Suprapubic skin (tissue), 4 donors: ENCODE measurements at regions not wholly inside any gene's neighbourhood (a gene's known extent, or its start where the extent isn't known, plus 50 kb on each side); places are given as distances from the start of the nearest gene placed in this dataset.
"Not testable (repeated sequence)": the region's sequence is repeated elsewhere in the genome, so short reads cannot be mapped to it uniquely, and the experiment has no call there.

Experiments
- DNase-seq, 2 donors: peaks; one replicate each; pipeline ENCODE4 v3.0.0-alpha.2; 2019; ENCODE audit warnings: low spot score in 2 of 2
- H3K27ac ChIP-seq: fragments of 200-600 bp; sonication (generic); one replicate; pipeline ENCODE4 v1.5.1; 2019
- H3K27me3 ChIP-seq: fragments of 200-600 bp; sonication (generic); one replicate; pipeline ENCODE4 v1.5.1; 2019
- H3K36me3 ChIP-seq: fragments of 200-600 bp; sonication (generic); one replicate; pipeline ENCODE4 v1.5.1; 2019
- H3K4me1 ChIP-seq: fragments of 200-600 bp; sonication (generic); one replicate; pipeline ENCODE4 v1.5.1; 2019
- H3K4me3 ChIP-seq: fragments of 200-600 bp; sonication (generic); one replicate; pipeline ENCODE4 v1.5.1; 2019; ENCODE audit warnings: mild to moderate bottlenecking
- H3K9me3 ChIP-seq: fragments of 200-600 bp; sonication (generic); one replicate; pipeline ENCODE4 v1.5.1; 2019
- CTCF ChIP-seq, 2 donors: fragments of 200-600 bp in 1 of 2; fragments of 450-650 bp in 1 of 2; sonication (generic) in 1 of 2; IDR thresholded peaks; one replicate each; pipeline ENCODE4 v1.5.1; 2016 to 2019; ENCODE audit warnings: antibody characterized with exemption in 2 of 2, mild to moderate bottlenecking in 1 of 2, moderate library complexity in 1 of 2
- EP300 ChIP-seq: sonication (generic); formaldehyde crosslinking; IDR thresholded peaks from one replicate; pipeline ENCODE4 v1.6.1; 2017; ENCODE audit warnings: antibody characterized with exemption
- POLR2A ChIP-seq, 2 donors: fragments of 450-650 bp; IDR thresholded peaks; one replicate each; pipeline ENCODE4 v1.6.1; 2017; ENCODE audit warnings: antibody characterized with exemption in 2 of 2, mild to moderate bottlenecking in 2 of 2, moderate library complexity in 2 of 2
- POLR2AphosphoS5 ChIP-seq, 3 donors: sonication (generic); formaldehyde crosslinking; IDR thresholded peaks; one replicate each; pipeline ENCODE4 v1.6.1; 2017; ENCODE audit warnings: antibody characterized with exemption in 3 of 3
- WGBS: methylation state at CpG from one replicate; pipeline ENCODE4 v1.1.5; 2018; 5-methylcytosine and 5-hydroxymethylcytosine counted together

- no peak for TF ChIP-seq POLR2A (IDR thresholded peaks at IDR 0.05)
- TF ChIP-seq POLR2AphosphoS5 (IDR thresholded peaks at IDR 0.05): no peak
- TF ChIP-seq EP300: no peak
- no peak for TF ChIP-seq CTCF (IDR thresholded peaks at IDR 0.05)
- H3K4me1 ChIP-seq: no peaks in the 10 kb centered on the region
- H3K36me3 ChIP-seq: no peaks in the 10 kb centered on the region
- H3K4me3 ChIP-seq: no peak overlapping the region
- no peaks in the 10 kb centered on the region for H3K9me3 ChIP-seq
- H3K27me3 ChIP-seq: no peaks in the 10 kb centered on the region
- no peak overlapping the region for H3K27ac ChIP-seq
- DNase-seq: no peak
- whole genome bisulfite sequencing: 82% methylated on average over 2 of the region's 2 CpGs
Observed at GRCh38 chr5:58300346-58300895, 159.5 kb downstream of the PLK2 start.

DNA sequence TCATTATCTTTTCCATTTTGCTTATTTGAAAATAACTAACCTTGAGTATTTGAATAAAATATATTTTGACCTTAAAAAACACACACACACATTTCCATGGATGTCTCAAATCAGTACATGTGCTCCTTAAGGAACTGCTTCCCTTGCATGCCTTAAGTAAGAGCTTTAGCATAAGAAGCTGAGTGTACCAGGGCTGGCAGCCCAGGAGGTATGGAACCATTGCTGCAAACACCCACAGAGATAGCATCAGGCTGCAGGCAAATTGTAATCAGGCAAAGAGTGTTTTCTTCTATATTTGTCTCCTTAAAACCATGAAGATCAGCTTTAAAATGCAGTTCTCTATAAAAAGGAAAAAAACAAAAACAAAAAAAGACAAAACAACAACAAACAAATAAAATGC lies 160.6 kb downstream of the PLK2 start:
- H3K9me3 ChIP-seq: no peaks in the 10 kb centered on the region
- H3K36me3 ChIP-seq: no peaks in the 10 kb centered on the region
- H3K27ac ChIP-seq: no peak overlapping the region
- no peaks in the 10 kb centered on the region for H3K4me1 ChIP-seq
- H3K4me3 ChIP-seq: no peak overlapping the region
- TF ChIP-seq POLR2A (IDR thresholded peaks at IDR 0.05): no peak
- no peak for TF ChIP-seq CTCF (IDR thresholded peaks at IDR 0.05)
- no peak for TF ChIP-seq POLR2AphosphoS5 (IDR thresholded peaks at IDR 0.05)
- TF ChIP-seq EP300: no peak
- DNase-seq: no peak
- H3K27me3 ChIP-seq: no peaks in the 10 kb centered on the region

DNA sequence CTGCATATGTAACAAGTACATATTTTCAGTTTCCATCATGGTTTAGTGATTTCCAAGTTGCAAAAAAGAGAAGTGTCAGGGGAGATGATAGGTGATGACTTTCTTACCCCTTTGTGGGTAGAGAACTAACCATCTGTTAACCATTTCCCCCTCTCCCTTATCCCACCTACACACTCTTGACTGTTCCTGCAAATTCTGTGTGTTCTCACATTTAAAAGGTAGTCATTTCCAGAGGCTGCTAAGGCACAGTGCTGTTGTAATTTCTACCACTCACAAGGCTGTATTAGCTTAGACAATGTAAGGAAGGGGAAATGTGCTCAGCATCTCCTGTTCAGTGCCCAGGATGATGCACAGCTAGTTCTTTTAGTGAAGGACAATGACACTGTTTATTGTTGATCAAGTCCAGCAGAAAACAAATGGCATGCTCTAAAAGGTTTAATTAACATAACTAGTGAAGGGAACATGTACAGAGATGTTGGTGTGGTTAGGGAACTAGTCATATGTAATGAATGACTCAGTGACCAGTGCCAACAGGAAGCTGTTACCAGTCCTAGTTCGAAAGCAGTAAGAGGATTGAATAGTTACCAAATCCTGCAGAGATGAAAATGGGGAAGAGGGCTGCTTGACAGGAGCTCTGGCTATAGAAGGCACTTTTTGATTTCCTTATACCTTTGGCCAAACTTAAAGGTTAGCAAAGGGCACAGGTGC lies 165.1 kb downstream of the PLK2 start:
- WGBS: 23% methylated on average over 1 of the region's 1 CpG
- no peaks in the 10 kb centered on the region for H3K9me3 ChIP-seq
- TF ChIP-seq CTCF (IDR thresholded peaks at IDR 0.05): no peak
- no peak for TF ChIP-seq POLR2A (IDR thresholded peaks at IDR 0.05)
- H3K4me3 ChIP-seq: no peak overlapping the region
- no peaks in the 10 kb centered on the region for H3K36me3 ChIP-seq
- H3K27me3 ChIP-seq: no peaks in the 10 kb centered on the region
- no peak overlapping the region for H3K27ac ChIP-seq
- H3K4me1 ChIP-seq: no peaks in the 10 kb centered on the region
- no peak for DNase-seq

DNA sequence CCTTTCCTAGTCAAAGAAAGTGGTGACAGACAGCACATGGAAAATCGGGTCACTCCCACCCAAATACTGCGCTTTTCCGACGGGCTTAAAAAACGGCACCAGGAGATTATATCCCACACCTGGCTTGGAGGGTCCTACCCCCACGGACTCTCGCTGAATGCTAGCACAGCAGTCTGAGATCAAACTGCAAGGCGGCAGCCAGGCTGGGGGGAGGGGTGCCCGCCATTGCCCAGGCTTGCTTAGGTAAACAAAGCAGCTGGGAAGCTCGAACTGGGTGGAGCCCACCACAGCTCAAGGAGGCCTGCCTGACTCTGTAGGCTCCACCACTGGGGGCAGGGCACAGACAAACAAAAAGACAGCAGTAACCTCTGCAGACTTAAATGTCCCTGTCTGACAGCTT lies 171.6 kb downstream of the PLK2 start:
- not testable (repeated sequence) for H3K4me3 ChIP-seq, H3K27ac ChIP-seq, H3K36me3 ChIP-seq, H3K27me3 ChIP-seq, DNase-seq, H3K9me3 ChIP-seq, H3K4me1 ChIP-seq
- WGBS: 81% methylated on average over 7 of the region's 10 CpGs

DNA sequence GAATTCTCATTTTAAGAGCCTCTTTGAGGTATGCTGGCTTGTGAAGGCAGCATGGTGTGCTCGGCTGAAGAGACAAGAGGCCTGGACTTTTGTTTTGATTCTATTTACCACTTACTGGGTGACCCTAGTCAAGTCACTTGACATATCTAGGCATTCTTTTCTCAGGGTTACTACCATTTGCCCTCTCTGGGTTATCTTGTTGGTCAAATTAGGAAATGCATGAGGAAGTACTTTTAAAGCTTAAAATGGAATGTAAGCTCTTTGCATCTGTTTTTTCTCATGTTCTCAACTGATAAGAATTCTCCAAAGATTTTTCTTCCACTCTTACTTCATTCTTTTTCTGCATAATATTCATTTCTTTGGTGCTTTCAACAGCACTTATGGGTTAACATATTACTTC lies 173.1 kb downstream of the PLK2 start:
- Histone ChIP-seq H3K27ac (no peak overlapping the region), H3K36me3 (no peaks in the 10 kb centered on the region), H3K9me3 (no peaks in the 10 kb centered on the region), H3K4me3 (no peak overlapping the region), H3K4me1 (no peaks in the 10 kb centered on the region), H3K27me3 (no peaks in the 10 kb centered on the region)
- DNase-seq: no peak
- WGBS: 94% methylated on average over 1 of the region's 1 CpG
- TF ChIP-seq POLR2A (IDR thresholded peaks at IDR 0.05): no peak
- no peak for TF ChIP-seq CTCF (IDR thresholded peaks at IDR 0.05)
- TF ChIP-seq POLR2AphosphoS5 (IDR thresholded peaks at IDR 0.05): no peak
- no peak for TF ChIP-seq EP300

DNA sequence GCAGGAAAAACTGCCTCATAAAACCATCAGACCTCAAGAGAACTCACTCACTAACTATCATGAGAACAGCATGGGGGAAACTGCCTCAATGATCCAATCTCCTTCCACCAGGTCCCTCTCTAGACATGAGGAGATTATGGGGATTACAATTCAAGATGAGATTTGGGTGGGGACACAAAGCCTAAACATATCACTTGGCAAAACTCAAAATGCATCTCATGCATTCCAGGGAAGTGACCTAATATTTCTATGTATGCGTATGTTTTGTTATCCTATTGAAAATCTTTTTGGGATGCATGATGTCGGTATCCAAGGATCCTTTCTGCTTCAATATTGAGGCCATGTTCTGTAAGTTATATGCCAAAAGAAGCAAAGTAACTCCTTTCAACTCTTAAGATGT lies 174.0 kb downstream of the PLK2 start:
- 84% methylated on average over 2 of the region's 2 CpGs for WGBS
- TF ChIP-seq POLR2AphosphoS5 (IDR thresholded peaks at IDR 0.05) (no peak), POLR2A (IDR thresholded peaks at IDR 0.05) (no peak), EP300 (no peak), CTCF (IDR thresholded peaks at IDR 0.05) (no peak)
- no peaks in the 10 kb centered on the region for H3K36me3 ChIP-seq

More for the DNA sequence above, 174.0 kb downstream of the PLK2 start:
- Histone ChIP-seq H3K4me1 (no peaks in the 10 kb centered on the region), H3K9me3 (no peaks in the 10 kb centered on the region), H3K27ac (no peak overlapping the region), H3K27me3 (no peaks in the 10 kb centered on the region), H3K4me3 (no peak overlapping the region)
- no peak for DNase-seq
